B cell (primary cell): ENCODE measurements at regions not wholly inside any gene's neighbourhood (a gene's known extent, or its start where the extent isn't known, plus 50 kb on each side); places are given as distances from the start of the nearest gene placed in this dataset.

ENCODE experiments used
- EZH2 ChIP-seq: IDR thresholded peaks from 2 replicates; pipeline ENCODE4 v1.6.1; 2012; ENCODE audit warnings: borderline replicate concordance, low read depth, mild to moderate bottlenecking, moderate library complexity, low read length; ENCODE audit not compliant: insufficient read depth, poor library complexity, severe bottlenecking
- TF ChIP-seq, protein P1 (sequence below): fragments of 200-600 bp; IDR thresholded peaks from one replicate; pipeline ENCODE4 v1.8.0; 2022; ENCODE audit warnings: antibody characterized with exemption, mild to moderate bottlenecking

DNA sequence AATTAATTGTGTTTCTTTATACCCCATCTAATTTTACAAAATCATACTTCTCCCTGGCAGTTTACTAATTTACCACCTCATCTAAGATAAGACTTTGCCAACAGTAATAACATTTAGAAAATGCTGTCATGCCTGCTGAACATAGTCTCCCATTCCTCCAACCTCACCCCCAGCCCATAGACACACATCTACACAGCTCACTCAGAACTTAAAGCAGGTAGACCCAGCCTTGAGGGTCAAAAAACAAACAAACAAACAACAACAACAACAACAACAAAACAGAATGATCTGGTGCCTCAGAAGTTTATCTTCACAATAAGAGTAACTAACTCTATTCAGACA is 94.0 kb downstream of the ZC3H11B start:
- TF ChIP-seq, protein P1, sequence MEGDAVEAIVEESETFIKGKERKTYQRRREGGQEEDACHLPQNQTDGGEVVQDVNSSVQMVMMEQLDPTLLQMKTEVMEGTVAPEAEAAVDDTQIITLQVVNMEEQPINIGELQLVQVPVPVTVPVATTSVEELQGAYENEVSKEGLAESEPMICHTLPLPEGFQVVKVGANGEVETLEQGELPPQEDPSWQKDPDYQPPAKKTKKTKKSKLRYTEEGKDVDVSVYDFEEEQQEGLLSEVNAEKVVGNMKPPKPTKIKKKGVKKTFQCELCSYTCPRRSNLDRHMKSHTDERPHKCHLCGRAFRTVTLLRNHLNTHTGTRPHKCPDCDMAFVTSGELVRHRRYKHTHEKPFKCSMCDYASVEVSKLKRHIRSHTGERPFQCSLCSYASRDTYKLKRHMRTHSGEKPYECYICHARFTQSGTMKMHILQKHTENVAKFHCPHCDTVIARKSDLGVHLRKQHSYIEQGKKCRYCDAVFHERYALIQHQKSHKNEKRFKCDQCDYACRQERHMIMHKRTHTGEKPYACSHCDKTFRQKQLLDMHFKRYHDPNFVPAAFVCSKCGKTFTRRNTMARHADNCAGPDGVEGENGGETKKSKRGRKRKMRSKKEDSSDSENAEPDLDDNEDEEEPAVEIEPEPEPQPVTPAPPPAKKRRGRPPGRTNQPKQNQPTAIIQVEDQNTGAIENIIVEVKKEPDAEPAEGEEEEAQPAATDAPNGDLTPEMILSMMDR, result no peak
- TF ChIP-seq EZH2, result no peak
